ENCODE measurements at regions not wholly inside any gene's neighbourhood (a gene's known extent, or its start where the extent isn't known, plus 50 kb on each side); places are given as distances from the start of the nearest gene placed in this dataset.

DNA sequence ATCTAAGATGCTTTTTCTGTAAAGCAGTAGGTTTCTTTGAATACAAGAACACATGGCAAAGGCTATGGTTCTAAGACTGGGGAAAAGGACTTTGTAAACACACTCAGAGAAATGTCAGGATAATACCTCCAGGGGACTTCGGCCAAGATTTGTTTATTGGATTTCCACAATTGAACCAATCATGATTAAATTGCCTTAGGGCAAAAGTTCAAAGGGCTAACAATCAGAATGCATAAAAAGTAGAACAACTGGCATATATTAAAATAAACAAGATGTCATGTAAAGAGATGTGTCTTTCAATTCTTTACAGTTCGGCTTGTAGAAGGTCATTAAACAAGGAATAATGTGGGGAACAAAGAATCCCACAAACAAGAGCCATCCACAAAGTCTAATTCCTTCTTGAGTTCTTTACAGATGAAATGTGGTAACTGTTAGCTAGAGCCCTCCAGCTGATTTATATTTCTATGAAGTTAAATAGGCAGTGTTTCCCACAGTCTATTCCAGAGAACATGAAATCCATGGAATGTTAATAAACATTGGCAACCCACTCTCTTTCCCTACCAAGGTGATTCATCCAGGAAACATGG lies 565.5 kb downstream of the ZNF608 start (continued):
- TF ChIP-seq ZBTB7A (tag by site-specific recombination; IDR thresholded peaks at IDR 0.05; ENCODE audit: low read depth) (no peak), ZNF558 (tag by site-specific recombination; IDR thresholded peaks at IDR 0.05) (no peak), ZNF112 (tag by site-specific recombination; IDR thresholded peaks at IDR 0.05) (no peak), ZNF660 (tag by site-specific recombination; IDR thresholded peaks at IDR 0.05) (no peak), ZNF140 (tag by site-specific recombination; IDR thresholded peaks at IDR 0.05) (no peak), ZNF335 (tag by site-specific recombination; conservative IDR thresholded peaks at IDR 0.05) (0 out of 2 replicates have a peak, but pooled peaks have one; percentile 8), ZNF701 (tag by site-specific recombination; IDR thresholded peaks at IDR 0.05) (no peak), KLF8 (tag by site-specific recombination; IDR thresholded peaks at IDR 0.05) (no peak), ZNF747 (tag by site-specific recombination; IDR thresholded peaks at IDR 0.05) (no peak), OVOL3 (tag by site-specific recombination; IDR thresholded peaks at IDR 0.05) (no peak), REPIN1 (tag by site-specific recombination; IDR thresholded peaks at IDR 0.05; ENCODE audit: low read depth) (no peak), FEZF1 (tag by site-specific recombination; IDR thresholded peaks at IDR 0.05) (peak; percentile 82), BCL11A (tag by site-specific recombination; IDR thresholded peaks at IDR 0.05; ENCODE audit: low read depth) (no peak), ZNF600 (tag by site-specific recombination; IDR thresholded peaks at IDR 0.05) (no peak), ZNF121 (tag by site-specific recombination; IDR thresholded peaks at IDR 0.05) (no peak), ZNF561 (tag by site-specific recombination; IDR thresholded peaks at IDR 0.05; ENCODE audit: borderline replicate concordance) (no peak), YY1 (tag by site-specific recombination; IDR thresholded peaks at IDR 0.05) (no peak), ZFHX2 (tag by site-specific recombination; conservative IDR thresholded peaks at IDR 0.05) (no peak), ZNF48 (tag by site-specific recombination; IDR thresholded peaks at IDR 0.05) (no peak), ZNF658 (tag by site-specific recombination; IDR thresholded peaks at IDR 0.05) (no peak), ZNF529 (tag by site-specific recombination; IDR thresholded peaks at IDR 0.05; ENCODE audit: insufficient replicate concordance) (no peak), ZNF791 (tag by site-specific recombination; IDR thresholded peaks at IDR 0.05) (no peak), ZNF146 (tag by site-specific recombination; IDR thresholded peaks at IDR 0.05) (no peak), ZNF692 (tag by site-specific recombination; IDR thresholded peaks at IDR 0.05) (no peak), MYNN (tag by site-specific recombination; IDR thresholded peaks at IDR 0.05; ENCODE audit: borderline replicate concordance) (no peak), ZBTB17 (tag by site-specific recombination; IDR thresholded peaks at IDR 0.05) (no peak), GFI1B (tag by site-specific recombination; IDR thresholded peaks at IDR 0.05) (no peak), KLF17 (tag by site-specific recombination; IDR thresholded peaks at IDR 0.05) (no peak), MEIS1 (CRISPR knock-in tag; IDR thresholded peaks at IDR 0.05; ENCODE audit: borderline replicate concordance) (no peak)
- TF ChIP-seq, protein P1, sequence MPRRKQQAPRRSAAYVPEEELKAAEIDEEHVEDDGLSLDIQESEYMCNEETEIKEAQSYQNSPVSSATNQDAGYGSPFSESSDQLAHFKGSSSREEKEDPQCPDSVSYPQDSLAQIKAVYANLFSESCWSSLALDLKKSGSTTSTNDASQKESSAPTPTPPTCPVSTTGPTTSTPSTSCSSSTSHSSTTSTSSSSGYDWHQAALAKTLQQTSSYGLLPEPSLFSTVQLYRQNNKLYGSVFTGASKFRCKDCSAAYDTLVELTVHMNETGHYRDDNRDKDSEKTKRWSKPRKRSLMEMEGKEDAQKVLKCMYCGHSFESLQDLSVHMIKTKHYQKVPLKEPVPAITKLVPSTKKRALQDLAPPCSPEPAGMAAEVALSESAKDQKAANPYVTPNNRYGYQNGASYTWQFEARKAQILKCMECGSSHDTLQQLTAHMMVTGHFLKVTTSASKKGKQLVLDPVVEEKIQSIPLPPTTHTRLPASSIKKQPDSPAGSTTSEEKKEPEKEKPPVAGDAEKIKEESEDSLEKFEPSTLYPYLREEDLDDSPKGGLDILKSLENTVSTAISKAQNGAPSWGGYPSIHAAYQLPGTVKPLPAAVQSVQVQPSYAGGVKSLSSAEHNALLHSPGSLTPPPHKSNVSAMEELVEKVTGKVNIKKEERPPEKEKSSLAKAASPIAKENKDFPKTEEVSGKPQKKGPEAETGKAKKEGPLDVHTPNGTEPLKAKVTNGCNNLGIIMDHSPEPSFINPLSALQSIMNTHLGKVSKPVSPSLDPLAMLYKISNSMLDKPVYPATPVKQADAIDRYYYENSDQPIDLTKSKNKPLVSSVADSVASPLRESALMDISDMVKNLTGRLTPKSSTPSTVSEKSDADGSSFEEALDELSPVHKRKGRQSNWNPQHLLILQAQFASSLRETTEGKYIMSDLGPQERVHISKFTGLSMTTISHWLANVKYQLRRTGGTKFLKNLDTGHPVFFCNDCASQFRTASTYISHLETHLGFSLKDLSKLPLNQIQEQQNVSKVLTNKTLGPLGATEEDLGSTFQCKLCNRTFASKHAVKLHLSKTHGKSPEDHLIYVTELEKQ (tag by site-specific recombination; IDR thresholded peaks at IDR 0.05; ENCODE audit: borderline replicate concordance) = no peak
- TF ChIP-seq, protein P2, sequence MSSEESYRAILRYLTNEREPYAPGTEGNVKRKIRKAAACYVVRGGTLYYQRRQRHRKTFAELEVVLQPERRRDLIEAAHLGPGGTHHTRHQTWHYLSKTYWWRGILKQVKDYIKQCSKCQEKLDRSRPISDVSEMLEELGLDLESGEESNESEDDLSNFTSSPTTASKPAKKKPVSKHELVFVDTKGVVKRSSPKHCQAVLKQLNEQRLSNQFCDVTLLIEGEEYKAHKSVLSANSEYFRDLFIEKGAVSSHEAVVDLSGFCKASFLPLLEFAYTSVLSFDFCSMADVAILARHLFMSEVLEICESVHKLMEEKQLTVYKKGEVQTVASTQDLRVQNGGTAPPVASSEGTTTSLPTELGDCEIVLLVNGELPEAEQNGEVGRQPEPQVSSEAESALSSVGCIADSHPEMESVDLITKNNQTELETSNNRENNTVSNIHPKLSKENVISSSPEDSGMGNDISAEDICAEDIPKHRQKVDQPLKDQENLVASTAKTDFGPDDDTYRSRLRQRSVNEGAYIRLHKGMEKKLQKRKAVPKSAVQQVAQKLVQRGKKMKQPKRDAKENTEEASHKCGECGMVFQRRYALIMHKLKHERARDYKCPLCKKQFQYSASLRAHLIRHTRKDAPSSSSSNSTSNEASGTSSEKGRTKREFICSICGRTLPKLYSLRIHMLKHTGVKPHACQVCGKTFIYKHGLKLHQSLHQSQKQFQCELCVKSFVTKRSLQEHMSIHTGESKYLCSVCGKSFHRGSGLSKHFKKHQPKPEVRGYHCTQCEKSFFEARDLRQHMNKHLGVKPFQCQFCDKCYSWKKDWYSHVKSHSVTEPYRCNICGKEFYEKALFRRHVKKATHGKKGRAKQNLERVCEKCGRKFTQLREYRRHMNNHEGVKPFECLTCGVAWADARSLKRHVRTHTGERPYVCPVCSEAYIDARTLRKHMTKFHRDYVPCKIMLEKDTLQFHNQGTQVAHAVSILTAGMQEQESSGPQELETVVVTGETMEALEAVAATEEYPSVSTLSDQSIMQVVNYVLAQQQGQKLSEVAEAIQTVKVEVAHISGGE (tag by site-specific recombination; conservative IDR thresholded peaks at IDR 0.05; ENCODE audit: low read depth) = no peak
- TF ChIP-seq, protein P3, sequence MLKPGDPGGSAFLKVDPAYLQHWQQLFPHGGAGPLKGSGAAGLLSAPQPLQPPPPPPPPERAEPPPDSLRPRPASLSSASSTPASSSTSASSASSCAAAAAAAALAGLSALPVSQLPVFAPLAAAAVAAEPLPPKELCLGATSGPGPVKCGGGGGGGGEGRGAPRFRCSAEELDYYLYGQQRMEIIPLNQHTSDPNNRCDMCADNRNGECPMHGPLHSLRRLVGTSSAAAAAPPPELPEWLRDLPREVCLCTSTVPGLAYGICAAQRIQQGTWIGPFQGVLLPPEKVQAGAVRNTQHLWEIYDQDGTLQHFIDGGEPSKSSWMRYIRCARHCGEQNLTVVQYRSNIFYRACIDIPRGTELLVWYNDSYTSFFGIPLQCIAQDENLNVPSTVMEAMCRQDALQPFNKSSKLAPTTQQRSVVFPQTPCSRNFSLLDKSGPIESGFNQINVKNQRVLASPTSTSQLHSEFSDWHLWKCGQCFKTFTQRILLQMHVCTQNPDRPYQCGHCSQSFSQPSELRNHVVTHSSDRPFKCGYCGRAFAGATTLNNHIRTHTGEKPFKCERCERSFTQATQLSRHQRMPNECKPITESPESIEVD (tag by site-specific recombination; IDR thresholded peaks at IDR 0.05) = peak; percentile 58; the same call in 1 of the 2 replicates

Measured in HEK293 (cell line).